HG02571 (cell line): ENCODE measurements at regions not wholly inside any gene's neighbourhood (a gene's known extent, or its start where the extent isn't known, plus 50 kb on each side); places are given as distances from the start of the nearest gene placed in this dataset.
"Not testable (repeated sequence)": the region's sequence is repeated elsewhere in the genome, so short reads cannot be mapped to it uniquely, and the experiment has no call there.

Experiments
- ATAC-seq: cut with Tn5 transposase; IDR thresholded peaks from one replicate; pipeline ENCODE4 v1.9.1; 2021; ENCODE audit warnings: mild to moderate bottlenecking, moderate library complexity; ENCODE audit not compliant: unreplicated experiment

DNA sequence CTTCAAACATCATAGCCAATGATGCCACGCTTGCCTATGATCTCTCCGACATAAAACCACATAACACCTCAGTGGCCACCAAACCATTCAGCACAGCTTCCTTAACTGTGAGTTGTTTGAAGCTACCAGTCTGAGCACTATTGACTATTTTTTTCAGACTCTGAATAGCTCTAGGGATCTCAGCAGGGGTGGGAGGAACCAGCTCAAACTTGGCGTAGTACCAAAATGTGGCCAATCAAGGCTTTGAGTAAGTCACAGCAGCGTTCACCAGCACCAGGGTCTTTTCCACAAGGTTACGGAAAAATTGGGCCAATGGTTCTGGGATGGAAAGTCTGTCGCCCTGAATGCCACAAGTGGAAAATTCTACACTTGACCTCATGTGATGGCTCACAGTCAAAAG is 70.6 kb downstream of the SMPDL3A start:
- ATAC-seq, result no peak

DNA sequence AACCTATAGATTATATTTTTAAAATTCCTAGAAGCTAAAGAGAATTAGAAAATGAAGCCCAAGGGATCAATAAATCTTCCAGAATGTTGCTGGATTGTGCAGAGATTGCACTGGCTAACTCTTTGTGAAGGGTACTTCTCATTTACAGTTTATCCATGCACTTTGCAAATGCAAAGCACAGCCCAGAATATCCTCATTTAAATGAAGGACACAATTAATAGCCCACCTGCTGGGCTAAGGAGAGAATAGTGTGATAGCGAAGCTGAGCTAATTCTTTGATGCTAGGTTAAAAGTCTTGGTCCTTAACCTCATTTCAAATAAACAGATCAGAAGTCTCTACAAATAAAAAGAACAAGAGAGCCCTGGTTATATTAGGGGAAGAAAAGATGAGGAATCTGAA is 72.5 kb downstream of the SMPDL3A start:
- ATAC-seq, result no peak

DNA sequence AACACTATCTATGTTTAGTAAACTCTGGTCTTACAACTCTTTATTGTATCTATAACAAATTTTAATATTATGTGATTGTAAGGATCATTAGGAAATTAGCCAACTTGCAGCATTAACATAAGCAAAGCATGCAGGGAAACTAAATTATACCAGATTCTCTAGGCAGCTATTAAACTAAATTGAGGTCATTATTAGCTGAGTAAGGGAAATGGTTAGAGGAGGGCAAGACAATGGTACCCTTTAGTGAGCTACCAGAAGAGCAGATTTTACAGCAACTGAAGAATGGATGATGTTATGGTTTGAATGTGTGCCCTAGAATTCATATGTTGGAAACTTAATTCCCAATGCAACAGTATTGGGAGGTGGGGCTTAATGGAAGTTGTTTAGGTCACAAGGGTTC is 79.1 kb downstream of the SMPDL3A start:
- ATAC-seq, result no peak

- ATAC-seq, result peak; percentile 65
Measured at GRCh38 chr6:122869437-122870024, 80.5 kb downstream of the SMPDL3A start.

DNA sequence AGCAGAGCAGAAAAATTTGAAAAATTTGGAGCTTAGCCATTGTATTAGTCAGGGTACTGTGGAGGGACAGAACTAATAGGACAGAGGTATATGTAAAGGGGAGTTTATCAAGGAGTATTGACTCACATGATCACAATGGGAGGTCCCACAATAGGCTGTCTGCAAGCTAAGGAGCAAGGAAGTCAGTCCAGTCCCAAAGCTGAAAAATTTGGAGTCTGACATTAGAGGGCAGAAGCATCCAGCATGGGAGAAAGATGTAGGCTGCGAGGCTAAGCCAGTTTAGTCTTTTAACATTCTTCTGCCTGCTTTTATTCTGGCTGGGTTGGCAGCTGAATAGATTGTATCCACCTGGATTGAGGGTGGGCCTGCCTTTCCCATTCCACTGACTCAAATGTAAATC is 82.0 kb downstream of the SMPDL3A start:
- ATAC-seq, result no peak

- no peak for ATAC-seq
Measured at GRCh38 chr6:122872311-122872710, 83.3 kb downstream of the SMPDL3A start.

- no peak for ATAC-seq
Measured at GRCh38 chr6:122877302-122877701, 88.2 kb downstream of the SMPDL3A start.

DNA sequence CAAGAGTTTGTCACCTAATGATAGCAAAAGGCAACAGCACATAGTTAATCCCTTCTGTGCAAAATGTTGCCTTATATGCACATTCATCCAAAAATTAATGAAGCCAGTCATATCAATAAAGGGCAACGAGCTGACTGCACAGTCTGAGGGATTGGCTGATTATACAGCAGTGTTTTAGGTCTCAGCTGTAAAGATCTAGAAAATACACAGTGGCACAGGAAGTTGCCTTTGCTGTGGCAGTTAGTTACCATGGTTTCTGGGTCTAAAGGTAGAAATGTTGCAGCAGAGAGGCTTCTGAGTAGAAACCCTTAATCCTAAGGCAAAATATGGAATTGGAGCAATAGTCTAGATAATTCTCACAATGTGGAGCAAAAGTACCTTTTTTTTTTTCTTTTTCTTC is 89.7 kb downstream of the SMPDL3A start:
- ATAC-seq, result no peak

- ATAC-seq, result no peak
Measured at GRCh38 chr6:122886481-122886880, 97.4 kb downstream of the SMPDL3A start.

GRCh38 chr6:122887941-122888340 is 98.9 kb downstream of the SMPDL3A start:
- no peak for ATAC-seq

DNA sequence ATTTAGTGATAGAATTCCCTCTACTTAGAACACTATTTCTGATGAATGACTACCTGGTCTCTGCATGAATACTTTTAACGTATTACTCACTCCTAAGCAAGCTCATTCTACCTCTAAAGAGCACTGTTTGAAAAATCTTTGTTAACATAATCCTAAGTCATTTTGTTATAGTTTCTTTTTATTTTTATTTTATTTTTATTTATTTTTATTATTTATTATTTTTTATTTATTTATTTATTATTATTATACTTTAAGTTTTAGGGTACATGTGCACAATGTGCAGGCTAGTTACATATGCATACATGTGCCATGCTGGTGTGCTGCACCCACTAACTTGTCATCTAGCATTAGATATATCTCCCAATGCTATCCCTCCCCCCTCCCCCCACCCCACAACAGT is 99.6 kb downstream of the SMPDL3A start:
- not testable (repeated sequence) for ATAC-seq

DNA sequence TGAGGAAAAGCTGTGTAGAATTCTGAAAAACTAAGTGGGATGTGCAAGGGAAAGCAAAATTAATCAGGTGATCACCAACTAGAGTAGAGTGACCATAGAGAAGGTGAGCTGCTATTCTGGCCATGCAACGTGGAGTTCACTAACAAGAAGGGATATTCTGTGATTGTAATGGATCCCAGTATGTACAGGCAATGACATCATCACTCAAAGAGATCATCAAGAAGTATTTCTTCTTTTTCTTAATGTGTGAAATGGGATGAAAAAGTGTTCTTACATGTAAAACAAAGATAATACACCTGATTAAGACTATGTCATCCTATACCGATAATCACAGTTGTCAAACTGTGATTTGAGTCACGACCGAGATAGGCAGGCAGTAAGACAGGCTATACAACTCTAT is 101.2 kb downstream of the SMPDL3A start:
- ATAC-seq, result no peak

GRCh38 chr6:122894791-122895190 is 101.2 kb upstream of the CLVS2 start:
- ATAC-seq, result no peak

DNA sequence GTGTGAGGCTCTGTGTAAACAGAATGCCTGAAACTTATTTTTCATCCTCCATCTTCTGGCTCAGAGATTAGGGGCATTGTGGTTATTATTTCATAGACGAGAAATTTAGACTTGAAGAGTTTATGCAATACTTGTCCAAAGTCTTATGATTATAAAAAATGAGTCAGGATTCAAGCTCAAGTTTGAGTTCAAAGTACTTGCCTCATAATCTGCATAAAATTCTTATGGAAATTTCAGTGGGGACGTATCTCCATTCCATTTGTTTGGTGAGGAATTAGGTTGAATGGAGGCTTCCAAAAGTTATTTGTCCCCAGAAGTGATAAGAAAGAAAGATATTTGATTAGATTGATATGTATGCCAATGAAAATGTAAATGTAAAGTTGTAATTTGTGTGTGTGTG is 93.7 kb upstream of the CLVS2 start:
- ATAC-seq, result no peak

DNA sequence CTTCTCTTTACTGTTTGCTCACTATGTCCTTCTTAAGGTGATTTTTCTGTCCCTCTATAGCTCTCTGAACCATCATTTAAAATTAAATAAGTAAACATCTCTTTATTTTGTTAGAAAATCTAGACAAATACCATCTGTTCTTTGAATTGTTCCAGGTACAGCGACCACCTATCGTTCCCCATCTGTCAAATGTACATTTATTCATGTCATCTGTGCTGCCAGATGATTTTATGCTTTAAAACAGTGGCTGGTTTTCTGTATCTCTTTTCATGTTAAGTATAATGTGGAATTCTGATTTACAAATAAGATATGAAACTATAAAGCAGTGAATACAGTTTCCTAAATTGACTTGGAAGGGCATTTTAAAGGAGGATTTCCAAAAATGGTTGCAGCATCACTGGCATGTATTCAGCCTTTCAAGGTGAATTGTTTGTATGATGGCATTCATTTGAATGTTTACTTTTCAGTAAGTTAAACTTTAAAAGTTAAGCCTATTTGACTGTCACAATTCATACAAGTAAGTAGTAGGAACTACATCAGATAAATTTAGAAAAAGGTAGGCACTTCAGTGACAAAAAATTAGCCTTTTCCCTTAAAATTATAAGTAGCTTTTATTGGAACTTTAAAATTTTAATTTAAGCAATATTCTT is 92.6 kb upstream of the CLVS2 start:
- ATAC-seq, result no peak

DNA sequence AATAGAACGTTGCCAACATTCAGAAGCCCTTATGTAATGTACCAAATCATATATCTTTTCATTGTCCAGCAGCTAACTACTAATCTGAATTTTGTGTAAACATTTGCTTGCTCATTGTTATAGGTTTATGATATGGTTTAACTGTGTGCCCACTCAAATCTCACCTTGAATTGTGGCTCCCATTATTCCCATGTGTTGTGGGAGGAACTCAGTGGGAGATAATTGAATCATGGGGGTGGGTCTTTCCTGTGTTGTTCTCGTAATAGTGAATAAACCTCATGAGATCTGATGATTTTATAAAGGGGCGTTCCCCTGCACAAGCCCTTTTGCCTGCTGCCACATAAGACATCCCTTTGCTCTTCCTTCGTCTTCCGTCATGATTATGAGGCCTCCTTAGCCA is 91.9 kb upstream of the CLVS2 start:
- no peak for ATAC-seq

- ATAC-seq, result no peak
Measured at GRCh38 chr6:122913558-122913957, 82.5 kb upstream of the CLVS2 start.

DNA sequence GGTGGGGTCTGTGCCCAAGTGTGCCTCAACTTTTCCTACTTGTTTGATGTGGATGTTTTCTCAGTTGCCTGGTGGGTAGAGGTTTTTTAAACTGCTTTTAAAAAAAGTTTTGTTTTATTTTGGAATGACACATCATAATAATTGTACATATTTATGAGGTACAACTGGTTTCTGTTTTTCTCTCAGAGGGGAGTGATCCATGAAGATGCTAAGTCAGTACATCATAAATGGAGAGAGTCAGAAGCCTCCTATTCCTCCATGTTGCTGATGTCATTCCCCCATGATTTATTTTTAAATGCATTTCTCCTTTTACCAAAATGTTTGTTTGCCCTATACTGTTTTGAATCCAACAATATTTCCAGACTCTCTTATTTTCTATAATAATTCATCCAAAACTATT is 77.3 kb upstream of the CLVS2 start:
- ATAC-seq, result no peak

GRCh38 chr6:122930252-122931180 is 65.5 kb upstream of the CLVS2 start:
- ATAC-seq, result peak; percentile 58

- no peak for ATAC-seq
Measured at GRCh38 chr6:122931916-122932315, 64.1 kb upstream of the CLVS2 start.

DNA sequence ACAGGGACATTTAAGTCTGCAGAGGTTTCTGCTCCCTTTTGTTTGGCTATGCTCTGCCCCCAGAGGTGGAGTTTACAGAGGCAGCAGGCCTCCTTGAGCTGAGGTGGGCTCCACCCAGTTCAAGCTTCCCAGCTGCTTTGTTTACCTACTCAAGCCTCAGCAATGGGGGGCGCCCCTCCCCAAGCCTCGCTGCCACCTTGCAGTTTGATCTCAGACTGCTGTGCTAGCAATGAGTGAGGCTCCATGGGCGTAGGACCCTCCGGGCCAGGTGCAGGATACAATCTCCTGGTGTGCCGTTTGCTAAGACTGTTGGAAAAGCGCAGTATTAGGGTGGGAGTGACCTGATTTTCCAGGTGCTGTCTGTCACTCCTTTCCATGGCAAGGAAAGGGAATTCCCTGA is 51.1 kb upstream of the CLVS2 start:
- ATAC-seq, result not testable (repeated sequence)
